ENCODE measurements at regions not wholly inside any gene's neighbourhood (a gene's known extent, or its start where the extent isn't known, plus 50 kb on each side); places are given as distances from the start of the nearest gene placed in this dataset.

DNA sequence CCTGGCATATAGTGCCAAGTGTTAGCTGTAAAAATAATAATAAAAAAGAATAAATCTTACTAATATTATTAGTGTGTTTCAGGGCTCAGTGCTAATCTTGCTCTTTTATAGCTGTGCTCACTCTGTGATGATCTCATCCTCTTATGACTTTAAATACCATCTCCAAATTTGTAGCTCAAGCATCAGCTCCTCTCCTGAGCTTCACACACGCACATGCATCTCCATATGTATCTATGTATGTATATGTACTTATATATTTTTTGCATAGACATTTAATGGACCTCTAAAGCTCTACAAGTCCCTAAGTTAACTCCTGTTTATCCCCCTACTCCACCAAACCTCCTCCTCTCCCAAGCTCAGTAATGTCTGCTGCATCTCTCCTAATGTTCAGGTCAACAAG is 170.8 kb upstream of the NR3C1 start:
- DNase-seq (ENCODE audit: low spot score) = no peak
- TF ChIP-seq, protein P1, sequence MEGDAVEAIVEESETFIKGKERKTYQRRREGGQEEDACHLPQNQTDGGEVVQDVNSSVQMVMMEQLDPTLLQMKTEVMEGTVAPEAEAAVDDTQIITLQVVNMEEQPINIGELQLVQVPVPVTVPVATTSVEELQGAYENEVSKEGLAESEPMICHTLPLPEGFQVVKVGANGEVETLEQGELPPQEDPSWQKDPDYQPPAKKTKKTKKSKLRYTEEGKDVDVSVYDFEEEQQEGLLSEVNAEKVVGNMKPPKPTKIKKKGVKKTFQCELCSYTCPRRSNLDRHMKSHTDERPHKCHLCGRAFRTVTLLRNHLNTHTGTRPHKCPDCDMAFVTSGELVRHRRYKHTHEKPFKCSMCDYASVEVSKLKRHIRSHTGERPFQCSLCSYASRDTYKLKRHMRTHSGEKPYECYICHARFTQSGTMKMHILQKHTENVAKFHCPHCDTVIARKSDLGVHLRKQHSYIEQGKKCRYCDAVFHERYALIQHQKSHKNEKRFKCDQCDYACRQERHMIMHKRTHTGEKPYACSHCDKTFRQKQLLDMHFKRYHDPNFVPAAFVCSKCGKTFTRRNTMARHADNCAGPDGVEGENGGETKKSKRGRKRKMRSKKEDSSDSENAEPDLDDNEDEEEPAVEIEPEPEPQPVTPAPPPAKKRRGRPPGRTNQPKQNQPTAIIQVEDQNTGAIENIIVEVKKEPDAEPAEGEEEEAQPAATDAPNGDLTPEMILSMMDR (IDR thresholded peaks at IDR 0.05) = no peak
- no peak for ATAC-seq (ENCODE audit: low FRiP score)

DNA sequence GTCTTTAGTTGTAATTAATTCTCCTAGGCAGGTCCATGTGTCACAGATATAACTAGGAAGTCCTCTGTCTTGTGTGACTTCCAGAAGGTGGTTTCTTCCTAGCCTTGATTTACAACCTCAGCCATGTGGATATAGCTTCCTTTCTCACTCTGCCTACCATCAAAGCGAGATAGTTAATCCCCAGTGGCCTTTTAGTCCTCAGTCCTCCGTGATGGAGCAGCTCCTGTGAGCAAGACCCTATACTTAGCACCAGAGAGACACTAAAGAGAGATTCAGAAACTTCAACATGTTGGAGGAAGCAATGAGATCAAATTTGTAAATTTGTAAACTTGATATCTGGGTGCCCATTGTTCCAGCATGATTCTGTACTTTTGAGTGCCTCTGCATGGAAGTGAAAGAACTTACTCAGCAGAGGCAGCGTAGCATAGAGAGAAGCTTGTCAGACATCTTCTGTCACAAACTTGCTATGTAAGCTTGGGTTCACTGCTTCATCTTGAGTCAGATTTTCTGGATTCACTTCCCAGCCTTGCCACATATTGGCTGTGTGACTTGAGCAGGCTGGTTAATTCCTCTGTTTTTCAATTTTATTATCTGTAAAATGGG is 170.2 kb upstream of the NR3C1 start:
- TF ChIP-seq, protein P1 (IDR thresholded peaks at IDR 0.05) = no peak
- ATAC-seq (ENCODE audit: low FRiP score) = no peak
- no peak for DNase-seq (ENCODE audit: low spot score)

- TF ChIP-seq, protein P1 (IDR thresholded peaks at IDR 0.05) = no peak
- ATAC-seq (ENCODE audit: low FRiP score) (no peak), DNase-seq (ENCODE audit: low spot score) (no peak)
These were observed 169.2 kb upstream of the NR3C1 start for GRCh38 chr5:143572671-143573070.

GRCh38 chr5:143571642-143572624 is 168.4 kb upstream of the NR3C1 start:
- ATAC-seq (ENCODE audit: low FRiP score) (no peak), DNase-seq (ENCODE audit: low spot score) (no peak)
- TF ChIP-seq, protein P1 (IDR thresholded peaks at IDR 0.05) = no peak

DNA sequence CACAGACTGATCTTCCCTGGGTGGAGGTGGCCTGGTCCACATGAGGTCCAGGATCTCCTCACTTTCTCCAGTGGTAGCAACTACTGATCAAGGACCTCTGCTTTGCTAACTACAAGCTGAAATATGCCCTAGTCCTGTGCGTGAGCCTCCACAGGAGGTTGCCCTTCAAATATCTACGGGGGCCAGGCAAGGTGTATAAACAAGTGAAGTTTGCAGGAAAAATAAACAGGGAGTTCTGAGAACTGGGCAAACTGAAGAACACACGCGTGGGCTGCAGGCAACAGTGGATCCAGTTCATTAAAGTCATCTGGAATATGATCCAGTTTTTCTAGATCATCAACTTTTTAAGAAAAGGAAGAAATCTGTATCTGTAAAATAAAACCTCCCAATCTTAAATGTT is 167.5 kb upstream of the NR3C1 start:
- ATAC-seq (ENCODE audit: low FRiP score) (no peak), DNase-seq (ENCODE audit: low spot score) (no peak)
- TF ChIP-seq, protein P1 (IDR thresholded peaks at IDR 0.05) = no peak

- ATAC-seq (ENCODE audit: low FRiP score) = peak; percentile 24
- DNase-seq (ENCODE audit: low spot score) = no peak
- TF ChIP-seq, protein P1 (IDR thresholded peaks at IDR 0.05) = no peak
These were observed 166.5 kb upstream of the NR3C1 start for GRCh38 chr5:143569722-143570567.
